ENCODE measurements at regions not wholly inside any gene's neighbourhood (a gene's known extent, or its start where the extent isn't known, plus 50 kb on each side); places are given as distances from the start of the nearest gene placed in this dataset.

DNA sequence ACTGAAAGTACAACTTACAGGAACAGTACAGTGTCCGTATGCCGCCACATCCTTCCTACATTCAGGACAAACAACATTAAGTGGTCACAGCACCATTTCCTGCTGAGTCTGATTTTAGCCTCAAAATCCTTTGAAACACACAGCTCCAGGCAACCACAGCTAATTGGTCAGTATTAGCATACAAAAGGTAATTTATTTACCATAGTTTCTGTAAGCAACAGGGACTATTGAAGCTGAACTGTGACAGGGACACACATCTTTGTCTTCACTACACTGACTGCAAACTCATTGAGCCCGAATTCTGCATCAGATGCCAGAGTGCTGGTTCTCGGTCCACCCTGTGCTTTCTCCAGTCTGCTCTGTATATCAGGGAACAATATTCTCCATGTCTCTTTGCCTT, 151.8 kb downstream of the ST6GAL2 start:
- Histone ChIP-seq H3K36me3 (ENCODE audit: low read length) (no peaks in the 10 kb centered on the region), H4K20me1 (ENCODE audit: low read depth, low read length) (no peaks in the 10 kb centered on the region), H3K4me2 (ENCODE audit: low read depth, low read length, poor library complexity, severe bottlenecking) (no peak overlapping the region), H3K79me2 (ENCODE audit: insufficient read depth, low read length) (no peaks in the 10 kb centered on the region), H3F3A (ENCODE audit: insufficient read depth) (no peaks in the 10 kb centered on the region), H3K4me3 (ENCODE audit: insufficient read depth, low read length, poor library complexity, severe bottlenecking) (no peak overlapping the region), H2AFZ (ENCODE audit: low read depth, low read length, severe bottlenecking) (no peak overlapping the region), H3K27ac (ENCODE audit: low read depth, low read length) (no peak overlapping the region), H3K9ac (ENCODE audit: low read length) (no peak overlapping the region), H3K9me2 (replicated peaks; ENCODE audit: insufficient read depth, low read length) (no peaks in the 10 kb centered on the region), H3K27me3 (ENCODE audit: low read length) (no peaks in the 10 kb centered on the region), H3K9me3 (ENCODE audit: insufficient read depth, low read length) (no peaks in the 10 kb centered on the region)
- no peak for TF ChIP-seq EZH2phosphoT487 (conservative IDR thresholded peaks at IDR 0.05; ENCODE audit: low read length)
- TF ChIP-seq, protein P1, sequence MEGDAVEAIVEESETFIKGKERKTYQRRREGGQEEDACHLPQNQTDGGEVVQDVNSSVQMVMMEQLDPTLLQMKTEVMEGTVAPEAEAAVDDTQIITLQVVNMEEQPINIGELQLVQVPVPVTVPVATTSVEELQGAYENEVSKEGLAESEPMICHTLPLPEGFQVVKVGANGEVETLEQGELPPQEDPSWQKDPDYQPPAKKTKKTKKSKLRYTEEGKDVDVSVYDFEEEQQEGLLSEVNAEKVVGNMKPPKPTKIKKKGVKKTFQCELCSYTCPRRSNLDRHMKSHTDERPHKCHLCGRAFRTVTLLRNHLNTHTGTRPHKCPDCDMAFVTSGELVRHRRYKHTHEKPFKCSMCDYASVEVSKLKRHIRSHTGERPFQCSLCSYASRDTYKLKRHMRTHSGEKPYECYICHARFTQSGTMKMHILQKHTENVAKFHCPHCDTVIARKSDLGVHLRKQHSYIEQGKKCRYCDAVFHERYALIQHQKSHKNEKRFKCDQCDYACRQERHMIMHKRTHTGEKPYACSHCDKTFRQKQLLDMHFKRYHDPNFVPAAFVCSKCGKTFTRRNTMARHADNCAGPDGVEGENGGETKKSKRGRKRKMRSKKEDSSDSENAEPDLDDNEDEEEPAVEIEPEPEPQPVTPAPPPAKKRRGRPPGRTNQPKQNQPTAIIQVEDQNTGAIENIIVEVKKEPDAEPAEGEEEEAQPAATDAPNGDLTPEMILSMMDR (IDR thresholded peaks at IDR 0.05; ENCODE audit: insufficient read depth, low read length, poor library complexity, severe bottlenecking) = no peak

DNA sequence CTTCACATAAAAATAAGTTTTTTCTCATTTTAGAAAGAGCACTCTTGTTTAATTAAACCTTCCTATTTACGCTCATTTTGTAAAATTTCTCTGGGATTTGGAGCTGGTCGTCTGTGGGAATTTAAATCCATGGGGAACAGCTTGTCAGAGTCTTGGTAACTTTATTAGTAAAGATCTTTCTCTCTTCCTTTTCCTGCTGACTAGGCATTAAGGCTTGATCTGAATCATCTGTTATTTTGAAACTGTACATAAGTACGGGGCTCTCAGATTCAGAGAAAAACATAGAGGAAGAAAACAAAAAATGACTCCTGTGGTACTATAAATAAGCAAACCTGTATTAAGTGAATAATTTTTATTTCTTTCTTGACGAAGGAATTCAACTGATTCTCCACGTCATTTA, 150.2 kb downstream of the ST6GAL2 start:
- H3K9me2 ChIP-seq (replicated peaks; ENCODE audit: insufficient read depth, low read length) = no peaks in the 10 kb centered on the region
- TF ChIP-seq, protein P1 (IDR thresholded peaks at IDR 0.05; ENCODE audit: insufficient read depth, low read length, poor library complexity, severe bottlenecking) = no peak
- no peak for TF ChIP-seq EZH2phosphoT487 (conservative IDR thresholded peaks at IDR 0.05; ENCODE audit: low read length)
- no peaks in the 10 kb centered on the region for H3K79me2 ChIP-seq (ENCODE audit: insufficient read depth, low read length)
- H2AFZ ChIP-seq (ENCODE audit: low read depth, low read length, severe bottlenecking) = no peak overlapping the region
- no peak overlapping the region for H3K9ac ChIP-seq (ENCODE audit: low read length)
- no peaks in the 10 kb centered on the region for H3F3A ChIP-seq (ENCODE audit: insufficient read depth)
- no peak overlapping the region for H3K27ac ChIP-seq (ENCODE audit: low read depth, low read length)
- H3K4me3 ChIP-seq (ENCODE audit: insufficient read depth, low read length, poor library complexity, severe bottlenecking) = no peak overlapping the region
- no peaks in the 10 kb centered on the region for H3K36me3 ChIP-seq (ENCODE audit: low read length)
- H3K4me2 ChIP-seq (ENCODE audit: low read depth, low read length, poor library complexity, severe bottlenecking) = no peak overlapping the region
- no peaks in the 10 kb centered on the region for H3K9me3 ChIP-seq (ENCODE audit: insufficient read depth, low read length)
- H4K20me1 ChIP-seq (ENCODE audit: low read depth, low read length) = no peaks in the 10 kb centered on the region
- no peaks in the 10 kb centered on the region for H3K27me3 ChIP-seq (ENCODE audit: low read length)

DNA sequence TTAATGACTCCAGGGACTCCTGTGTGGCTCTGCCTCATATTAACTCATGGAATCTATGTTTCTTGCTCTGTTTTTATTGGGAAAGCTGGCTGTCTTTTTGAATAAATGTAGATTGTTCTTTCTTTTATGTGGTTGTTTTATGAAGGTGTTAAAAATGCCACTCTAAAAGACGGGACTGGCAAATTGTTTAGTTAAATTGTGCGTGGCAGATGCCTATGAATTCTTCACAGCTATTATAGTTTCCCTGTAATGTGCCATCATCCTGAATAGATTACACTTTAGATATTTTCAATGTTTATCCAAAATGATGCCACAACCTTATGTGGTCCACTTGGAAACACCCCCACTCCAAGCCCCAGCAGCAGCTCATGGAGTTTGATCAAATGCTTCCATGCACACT, 149.7 kb downstream of the ST6GAL2 start:
- Histone ChIP-seq H3K4me2 (ENCODE audit: low read depth, low read length, poor library complexity, severe bottlenecking) (no peak overlapping the region), H3K79me2 (ENCODE audit: insufficient read depth, low read length) (no peaks in the 10 kb centered on the region), H3K36me3 (ENCODE audit: low read length) (no peaks in the 10 kb centered on the region), H3K9me3 (ENCODE audit: insufficient read depth, low read length) (no peaks in the 10 kb centered on the region), H4K20me1 (ENCODE audit: low read depth, low read length) (no peaks in the 10 kb centered on the region), H3K9me2 (replicated peaks; ENCODE audit: insufficient read depth, low read length) (no peaks in the 10 kb centered on the region), H3K9ac (ENCODE audit: low read length) (no peak overlapping the region), H3K4me3 (ENCODE audit: insufficient read depth, low read length, poor library complexity, severe bottlenecking) (no peak overlapping the region), H3K27me3 (ENCODE audit: low read length) (no peaks in the 10 kb centered on the region), H3K27ac (ENCODE audit: low read depth, low read length) (no peak overlapping the region), H2AFZ (ENCODE audit: low read depth, low read length, severe bottlenecking) (no peak overlapping the region), H3F3A (ENCODE audit: insufficient read depth) (no peaks in the 10 kb centered on the region)
- TF ChIP-seq EZH2phosphoT487 (conservative IDR thresholded peaks at IDR 0.05; ENCODE audit: low read length) = no peak

DNA sequence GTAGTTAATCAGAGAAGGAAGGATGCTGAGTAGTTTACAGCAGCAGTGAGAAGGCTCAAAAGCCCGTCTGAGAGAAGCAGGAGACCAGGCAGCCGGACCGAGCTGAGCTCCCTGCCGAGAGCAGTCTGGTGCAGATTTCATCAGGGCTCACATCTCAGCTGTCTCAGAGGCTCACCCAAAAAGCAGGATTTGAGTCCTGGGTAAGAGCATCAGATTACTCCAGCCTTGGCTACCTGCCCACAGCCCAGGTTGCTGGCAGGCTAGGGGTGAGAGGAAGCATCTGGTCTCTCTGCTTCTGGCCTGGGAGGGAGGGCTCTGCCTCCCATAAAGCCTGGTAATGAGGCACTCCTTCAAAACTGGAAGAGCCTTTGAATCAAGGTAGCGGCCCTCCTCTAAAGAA, 140.5 kb downstream of the ST6GAL2 start:
- no peak overlapping the region for H2AFZ ChIP-seq (ENCODE audit: low read depth, low read length, severe bottlenecking)
- H4K20me1 ChIP-seq (ENCODE audit: low read depth, low read length) = no peaks in the 10 kb centered on the region
- no peak overlapping the region for H3K27ac ChIP-seq (ENCODE audit: low read depth, low read length)
- no peaks in the 10 kb centered on the region for H3K36me3 ChIP-seq (ENCODE audit: low read length)
- no peaks in the 10 kb centered on the region for H3K9me3 ChIP-seq (ENCODE audit: insufficient read depth, low read length)
- TF ChIP-seq, protein P1 (IDR thresholded peaks at IDR 0.05; ENCODE audit: insufficient read depth, low read length, poor library complexity, severe bottlenecking) = no peak
- no peak for TF ChIP-seq EZH2phosphoT487 (conservative IDR thresholded peaks at IDR 0.05; ENCODE audit: low read length)
- no peaks in the 10 kb centered on the region for H3K9me2 ChIP-seq (replicated peaks; ENCODE audit: insufficient read depth, low read length)
- no peak overlapping the region for H3K4me2 ChIP-seq (ENCODE audit: low read depth, low read length, poor library complexity, severe bottlenecking)
- H3K4me3 ChIP-seq (ENCODE audit: insufficient read depth, low read length, poor library complexity, severe bottlenecking) = no peak overlapping the region
- no peaks in the 10 kb centered on the region for H3K27me3 ChIP-seq (ENCODE audit: low read length)
- no peaks in the 10 kb centered on the region for H3F3A ChIP-seq (ENCODE audit: insufficient read depth)
- H3K79me2 ChIP-seq (ENCODE audit: insufficient read depth, low read length) = no peaks in the 10 kb centered on the region
- no peak overlapping the region for H3K9ac ChIP-seq (ENCODE audit: low read length)
